Esophagus squamous epithelium (tissue), 4 donors: ENCODE measurements at regions not wholly inside any gene's neighbourhood (a gene's known extent, or its start where the extent isn't known, plus 50 kb on each side); places are given as distances from the start of the nearest gene placed in this dataset.

Experiments used
- CTCF ChIP-seq, 6 experiments: fragments of 450-650 bp in 4 of 6; fragments of 200-600 bp in 2 of 6; sonication (generic) in 2 of 6; IDR thresholded peaks; one replicate each; pipeline ENCODE4 v1.5.1; 2016 to 2019; ENCODE audit warnings: antibody characterized with exemption in 6 of 6, mild to moderate bottlenecking in 4 of 6, moderate library complexity in 4 of 6
- POLR2A ChIP-seq, 4 donors: fragments of 450-650 bp; IDR thresholded peaks; one replicate each; pipeline ENCODE4 v1.6.1; 2017; ENCODE audit warnings: antibody characterized with exemption in 4 of 4, mild to moderate bottlenecking in 4 of 4, moderate library complexity in 3 of 4

GRCh38 chr22:35483730-35484129 lies 56.9 kb upstream of the RASD2 start:
- TF ChIP-seq CTCF (IDR thresholded peaks at IDR 0.05) (no peak), POLR2A (IDR thresholded peaks at IDR 0.05) (no peak)
